HG03457 (cell line): ENCODE measurements at regions not wholly inside any gene's neighbourhood (a gene's known extent, or its start where the extent isn't known, plus 50 kb on each side); places are given as distances from the start of the nearest gene placed in this dataset.

Experiments used
- ATAC-seq: cut with Tn5 transposase; IDR thresholded peaks from one replicate; pipeline ENCODE4 v1.9.1; 2021; ENCODE audit warnings: moderate number of reproducible peaks; ENCODE audit not compliant: unreplicated experiment

GRCh38 chr2:235300368-235301201 lies 193.3 kb upstream of the AGAP1 start:
- ATAC-seq: no peak

DNA sequence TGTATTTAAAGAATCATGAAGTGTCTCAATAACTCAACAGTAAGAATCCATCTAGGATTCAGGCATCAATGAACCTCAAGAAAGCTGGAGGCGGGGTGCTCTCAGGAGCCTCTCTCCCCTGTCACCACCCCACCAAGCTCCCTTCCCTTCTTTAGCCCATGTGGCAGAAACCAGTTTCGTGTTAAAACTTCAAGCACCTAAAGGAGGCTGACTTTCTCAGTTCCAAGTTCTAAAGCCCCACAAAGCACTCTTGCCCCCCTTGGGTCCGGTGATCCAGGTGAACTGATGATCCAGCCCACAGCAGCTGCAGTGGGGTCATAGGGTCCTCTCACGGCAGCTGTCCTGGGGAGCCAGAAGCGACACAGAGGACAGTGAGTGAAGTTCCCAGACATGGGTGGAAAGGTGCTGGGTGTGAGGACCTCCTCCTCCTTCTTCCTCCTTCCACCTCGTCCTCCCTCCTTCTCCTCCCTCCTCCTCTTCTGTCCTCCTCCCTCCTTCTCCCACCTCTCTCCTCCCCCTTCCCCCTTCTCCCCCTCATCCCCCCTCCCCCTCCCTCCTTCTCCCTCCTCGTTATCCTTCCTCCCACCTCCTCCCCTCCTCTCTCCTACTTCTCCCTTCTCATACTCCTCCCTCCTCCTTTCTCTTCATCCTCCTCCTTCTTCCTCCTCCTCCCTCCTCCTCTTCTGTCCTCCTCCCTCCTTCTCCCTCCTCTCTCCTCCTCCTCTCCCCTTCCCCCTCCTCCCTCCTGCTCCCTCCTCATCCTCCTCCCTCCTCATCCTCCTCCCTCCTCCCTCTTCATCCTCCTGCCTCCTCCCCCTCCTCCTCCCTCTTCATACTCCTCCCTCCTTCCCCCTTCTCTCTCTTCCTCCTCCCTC lies 192.4 kb upstream of the AGAP1 start:
- ATAC-seq: no peak

- no peak for ATAC-seq
Observed at GRCh38 chr2:235302263-235302662, 191.6 kb upstream of the AGAP1 start.

- ATAC-seq: no peak
Observed at GRCh38 chr2:235303499-235304291, 190.1 kb upstream of the AGAP1 start.

DNA sequence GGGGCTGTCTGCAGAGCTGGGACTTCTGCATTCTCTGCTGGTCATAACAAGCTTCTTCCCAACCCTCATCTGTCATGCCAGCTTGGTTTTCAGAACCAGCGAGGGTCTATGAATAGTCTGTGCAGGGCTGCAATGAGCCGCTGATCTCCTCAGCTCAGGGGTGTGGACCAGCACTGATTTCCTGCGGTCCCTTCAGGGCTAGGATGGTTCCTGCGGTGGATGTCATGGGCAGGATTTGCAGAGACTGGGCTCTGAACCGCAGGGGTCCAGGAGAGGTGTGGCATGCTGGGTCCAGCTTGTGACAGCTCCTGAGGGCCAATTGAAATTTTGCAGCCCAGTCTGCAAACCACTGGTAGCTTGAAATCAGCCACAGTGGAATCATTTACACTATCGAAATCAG lies 188.2 kb upstream of the AGAP1 start:
- ATAC-seq: no peak

- ATAC-seq: no peak
Observed at GRCh38 chr2:235311044-235311443, 182.8 kb upstream of the AGAP1 start.

GRCh38 chr2:235312571-235312970 lies 181.3 kb upstream of the AGAP1 start:
- ATAC-seq: no peak

GRCh38 chr2:235314371-235314930 lies 179.4 kb upstream of the AGAP1 start:
- no peak for ATAC-seq

GRCh38 chr2:235319095-235319494 lies 174.7 kb upstream of the AGAP1 start:
- no peak for ATAC-seq

DNA sequence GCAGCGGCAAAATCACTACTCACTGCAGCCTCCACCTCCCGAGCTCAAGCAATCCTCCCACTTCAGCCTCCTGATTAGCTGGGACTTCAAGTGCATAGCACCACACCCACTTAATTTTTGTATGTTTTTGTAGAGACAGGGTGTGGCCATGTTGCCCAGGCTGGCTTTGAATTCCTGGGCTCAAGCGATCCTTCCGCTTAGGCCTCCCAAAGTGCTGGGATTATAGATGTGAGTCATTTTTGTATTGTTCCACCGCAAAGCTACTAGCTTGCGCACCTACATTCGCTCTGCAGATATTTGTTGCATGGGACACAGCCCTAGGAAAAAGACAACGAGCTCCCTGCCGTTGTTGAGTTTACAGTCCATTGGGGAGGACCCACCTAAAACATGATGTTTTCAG lies 173.5 kb upstream of the AGAP1 start:
- ATAC-seq: no peak

- ATAC-seq: no peak
Observed at GRCh38 chr2:235324324-235324723, 169.5 kb upstream of the AGAP1 start.

GRCh38 chr2:235325151-235325550 lies 168.7 kb upstream of the AGAP1 start:
- ATAC-seq: no peak

GRCh38 chr2:235328991-235329390 lies 164.9 kb upstream of the AGAP1 start:
- ATAC-seq: no peak

GRCh38 chr2:235330775-235331451 lies 162.9 kb upstream of the AGAP1 start:
- no peak for ATAC-seq

DNA sequence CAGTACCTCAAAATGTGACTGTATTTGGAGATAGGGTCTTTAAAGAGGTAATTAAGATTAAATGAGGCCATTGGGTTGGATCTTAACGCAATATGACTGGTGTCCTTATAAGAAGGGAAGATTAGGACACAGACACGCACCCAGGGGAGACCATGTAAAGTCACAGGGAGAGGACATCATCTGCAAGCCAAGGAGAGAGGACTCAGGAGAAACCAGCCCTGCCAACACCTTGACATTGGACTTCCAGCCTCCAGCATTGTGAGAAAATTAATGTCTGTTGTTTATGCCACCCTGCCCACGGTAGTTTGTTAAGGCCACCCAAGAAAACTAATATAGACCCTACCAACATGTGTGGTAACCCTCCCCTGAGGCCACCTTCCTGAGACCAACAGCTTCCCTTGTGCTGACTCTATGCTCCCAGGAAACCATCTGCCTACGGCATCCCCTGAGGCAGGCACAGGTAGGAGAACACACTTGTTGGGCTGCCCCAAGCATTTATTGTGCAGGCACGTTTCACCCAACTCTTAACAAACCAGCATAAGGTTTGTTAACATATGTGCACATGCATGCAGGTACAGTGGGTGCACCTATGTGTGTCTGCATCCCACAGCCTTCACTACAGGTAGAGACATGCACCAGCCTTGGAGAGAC lies 161.5 kb upstream of the AGAP1 start:
- no peak for ATAC-seq

DNA sequence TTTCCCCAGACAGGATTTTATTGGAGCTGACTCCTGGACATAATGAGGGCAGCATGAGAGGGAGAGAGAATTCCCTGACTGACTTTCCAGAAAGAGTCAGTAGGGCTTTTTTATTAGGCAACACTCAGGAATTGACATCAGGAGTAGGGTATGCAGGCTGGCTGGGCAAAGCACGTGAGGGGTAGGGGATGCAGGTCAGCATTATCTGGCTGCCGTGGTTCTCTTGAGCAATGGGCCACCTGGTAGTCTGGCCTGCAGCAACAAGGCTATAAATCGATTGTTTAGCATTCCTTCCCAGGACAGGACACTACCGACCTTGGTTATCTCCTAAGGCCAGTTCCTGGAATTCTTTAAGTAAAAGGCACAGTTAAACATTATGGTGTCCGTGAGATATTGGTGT lies 160.8 kb upstream of the AGAP1 start:
- ATAC-seq: no peak

- no peak for ATAC-seq
Observed at GRCh38 chr2:235334179-235334578, 159.7 kb upstream of the AGAP1 start.

DNA sequence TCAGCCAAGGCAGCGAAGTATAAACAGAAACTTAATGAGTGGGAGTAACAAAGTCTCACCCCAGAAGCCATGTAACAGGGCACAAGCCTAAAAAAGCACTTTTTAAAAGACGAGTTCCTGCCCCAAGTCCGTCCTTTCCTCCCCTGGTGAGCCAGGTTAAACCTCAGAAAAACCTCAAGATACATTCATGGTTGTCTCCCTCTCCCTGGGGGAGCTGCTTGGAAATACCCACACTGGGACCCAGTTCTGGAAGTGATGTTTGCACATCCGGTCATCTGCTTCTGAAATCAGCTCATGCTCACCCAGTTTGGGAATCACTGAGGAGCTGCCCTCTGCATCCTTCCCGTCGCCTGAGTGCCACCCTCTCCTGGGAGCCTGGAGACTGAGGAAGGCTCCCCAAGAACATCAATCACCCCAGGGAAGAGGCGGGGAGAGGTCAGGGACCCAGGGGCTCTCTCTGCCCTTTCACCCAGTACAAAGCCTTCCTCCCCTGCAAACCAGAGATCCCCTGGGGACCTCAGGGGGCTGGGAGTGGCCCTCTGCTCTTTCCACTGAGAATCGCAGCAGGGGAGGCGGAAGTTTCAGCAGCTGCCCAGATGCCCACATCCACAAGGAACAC lies 150.6 kb upstream of the AGAP1 start:
- no peak for ATAC-seq

- no peak for ATAC-seq
Observed at GRCh38 chr2:235343869-235344268, 150.0 kb upstream of the AGAP1 start.
